Brain microvascular endothelial cell (primary cell): ENCODE measurements at regions not wholly inside any gene's neighbourhood (a gene's known extent, or its start where the extent isn't known, plus 50 kb on each side); places are given as distances from the start of the nearest gene placed in this dataset.

ENCODE experiments used
- DNase-seq: peaks from one replicate; pipeline ENCODE4 v3.0.0-alpha.2; 2020
- H3K27ac ChIP-seq: fragments of 250-450 bp; sonication (Bioruptor Pico); 2 replicates; pipeline ENCODE4 v1.5.1; 2020; ENCODE audit warnings: mild to moderate bottlenecking, moderate library complexity
- H3K27me3 ChIP-seq: fragments of 250-450 bp; sonication (Bioruptor Pico); replicated peaks from 2 replicates; pipeline ENCODE4 v1.5.1; 2020; ENCODE audit warnings: mild to moderate bottlenecking
- H3K36me3 ChIP-seq: fragments of 250-450 bp; sonication (Bioruptor Pico); replicated peaks from 2 replicates; pipeline ENCODE4 v1.5.1; 2020; ENCODE audit warnings: mild to moderate bottlenecking
- H3K4me3 ChIP-seq: 2 replicates; pipeline ENCODE4 v1.5.1; 2011; ENCODE audit warnings: low read depth, mild to moderate bottlenecking, control low read depth, low read length, moderate library complexity
- in situ Hi-C: cut with HindIII; loops from 2 replicates; pipeline ENCODE4 v1.10.0; 2017; ENCODE audit warnings: low sequenced_read_pairs, low pct_ligation_motif_present
- TF ChIP-seq, protein P1 (sequence below): IDR thresholded peaks from 2 replicates; pipeline ENCODE4 v1.5.1; 2011; ENCODE audit warnings: low read depth, mild to moderate bottlenecking, moderate library complexity, low read length, control low read depth, inconsistent platforms; ENCODE audit errors: missing control alignments

DNA sequence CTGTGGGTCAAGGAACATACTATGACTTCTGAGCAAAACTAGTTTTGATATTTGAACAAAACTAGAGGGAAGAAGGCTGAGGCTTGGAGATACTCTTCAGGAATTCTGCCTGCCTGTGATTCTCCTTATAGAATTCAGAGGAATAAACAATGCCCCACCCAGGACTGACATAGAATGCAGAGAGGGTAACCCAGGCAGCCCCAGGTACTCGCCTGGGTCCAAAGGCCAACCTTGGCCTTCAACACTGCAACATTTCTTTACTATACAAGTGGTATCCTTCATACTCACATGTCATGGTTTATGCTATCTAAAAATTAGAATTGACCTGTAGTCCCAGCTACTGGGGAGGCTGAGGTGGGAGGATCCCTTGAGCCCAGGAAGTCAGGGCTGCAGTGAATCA, 217.0 kb upstream of the FOXN3 start:
- TF ChIP-seq, protein P1, sequence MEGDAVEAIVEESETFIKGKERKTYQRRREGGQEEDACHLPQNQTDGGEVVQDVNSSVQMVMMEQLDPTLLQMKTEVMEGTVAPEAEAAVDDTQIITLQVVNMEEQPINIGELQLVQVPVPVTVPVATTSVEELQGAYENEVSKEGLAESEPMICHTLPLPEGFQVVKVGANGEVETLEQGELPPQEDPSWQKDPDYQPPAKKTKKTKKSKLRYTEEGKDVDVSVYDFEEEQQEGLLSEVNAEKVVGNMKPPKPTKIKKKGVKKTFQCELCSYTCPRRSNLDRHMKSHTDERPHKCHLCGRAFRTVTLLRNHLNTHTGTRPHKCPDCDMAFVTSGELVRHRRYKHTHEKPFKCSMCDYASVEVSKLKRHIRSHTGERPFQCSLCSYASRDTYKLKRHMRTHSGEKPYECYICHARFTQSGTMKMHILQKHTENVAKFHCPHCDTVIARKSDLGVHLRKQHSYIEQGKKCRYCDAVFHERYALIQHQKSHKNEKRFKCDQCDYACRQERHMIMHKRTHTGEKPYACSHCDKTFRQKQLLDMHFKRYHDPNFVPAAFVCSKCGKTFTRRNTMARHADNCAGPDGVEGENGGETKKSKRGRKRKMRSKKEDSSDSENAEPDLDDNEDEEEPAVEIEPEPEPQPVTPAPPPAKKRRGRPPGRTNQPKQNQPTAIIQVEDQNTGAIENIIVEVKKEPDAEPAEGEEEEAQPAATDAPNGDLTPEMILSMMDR: no peak
- in situ Hi-C loops: no loop called here
- no peak overlapping the region for H3K27ac ChIP-seq
- H3K27me3 ChIP-seq: no peaks in the 10 kb centered on the region
- no peaks in the 10 kb centered on the region for H3K36me3 ChIP-seq
- no peak for DNase-seq
- no peak overlapping the region for H3K4me3 ChIP-seq

DNA sequence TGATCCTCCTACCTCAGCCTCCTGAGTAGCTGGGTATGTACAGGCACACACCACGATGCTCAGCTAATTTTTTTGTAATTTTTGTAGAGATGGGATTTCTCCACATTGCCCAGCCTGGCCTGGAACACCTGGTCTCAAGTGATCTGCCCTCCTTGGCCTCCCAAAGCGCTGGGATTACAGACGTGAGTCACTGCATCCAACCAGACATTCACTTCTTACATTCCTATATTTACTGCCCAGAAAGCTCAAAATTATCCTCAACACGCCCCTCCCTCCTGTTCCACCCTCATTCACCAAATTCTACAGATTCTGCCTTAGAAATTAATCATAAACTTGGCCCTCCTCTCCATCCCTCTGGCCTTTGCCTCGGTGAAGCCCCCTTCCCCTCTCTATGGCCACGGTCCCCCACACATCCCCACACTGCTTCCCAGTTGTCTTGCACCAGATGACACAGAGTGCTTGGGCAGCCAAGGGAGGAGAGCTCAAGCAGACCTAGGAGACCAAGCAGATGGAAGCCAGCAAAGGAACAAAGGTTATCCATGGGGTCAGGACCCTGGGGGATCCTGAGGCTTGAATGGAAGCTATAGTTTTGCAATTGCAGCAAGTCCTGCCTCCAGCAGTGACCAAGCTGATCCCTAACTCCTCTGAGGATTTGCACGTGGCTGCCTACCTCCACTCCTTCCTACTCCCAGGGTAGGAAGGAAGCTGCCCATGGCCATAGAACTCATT, 213.2 kb upstream of the FOXN3 start:
- Histone ChIP-seq H3K36me3 (no peaks in the 10 kb centered on the region), H3K27me3 (no peaks in the 10 kb centered on the region), H3K27ac (peak overlapping the region; percentile 94), H3K4me3 (no peak overlapping the region)
- TF ChIP-seq, protein P1: no peak
- DNase-seq: no peak
- in situ Hi-C loops: no loop called here

DNA sequence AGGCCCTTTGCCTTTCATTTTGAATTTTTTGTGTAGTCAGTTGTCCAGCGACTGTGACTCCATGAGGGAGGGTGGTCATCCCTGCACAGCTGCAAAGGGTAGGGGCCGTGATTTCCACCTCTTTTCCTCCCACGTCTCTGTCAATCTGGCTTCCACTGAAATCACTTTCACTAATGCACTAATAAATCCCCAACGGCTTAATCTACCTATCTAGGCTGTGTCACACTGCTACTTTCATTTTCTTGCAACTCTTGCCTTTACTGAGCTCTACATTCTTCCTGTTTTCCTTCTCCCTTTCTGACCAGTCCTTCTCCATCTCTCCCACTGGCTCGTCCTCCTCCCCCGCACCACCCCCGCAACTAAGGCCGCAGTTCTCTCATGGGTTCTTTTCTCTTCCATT, 212.3 kb upstream of the FOXN3 start:
- Histone ChIP-seq H3K4me3 (no peak overlapping the region), H3K27me3 (no peaks in the 10 kb centered on the region), H3K27ac (no peak overlapping the region), H3K36me3 (no peaks in the 10 kb centered on the region)
- TF ChIP-seq, protein P1: no peak
- DNase-seq: no peak
- in situ Hi-C loops: no loop called here

DNA sequence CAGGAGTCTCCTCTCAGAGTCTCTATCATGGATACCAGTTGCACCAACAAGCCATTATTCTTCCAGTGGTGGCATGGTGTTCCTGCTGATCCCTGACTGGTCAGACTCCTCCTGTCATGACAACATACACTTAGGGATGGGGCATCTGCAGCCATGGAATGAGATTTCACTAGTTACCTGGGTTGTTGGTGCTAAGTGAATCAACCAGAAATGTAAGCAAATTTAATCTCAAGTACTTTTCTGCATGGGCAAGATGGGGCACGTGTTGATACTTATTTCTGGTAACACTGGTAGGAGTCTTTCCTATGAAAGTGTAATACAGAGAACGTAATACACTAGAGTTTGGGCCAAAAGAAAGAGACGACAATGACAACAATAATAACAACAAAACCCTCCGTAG, 211.5 kb upstream of the FOXN3 start:
- no peak for DNase-seq
- TF ChIP-seq, protein P1: no peak
- in situ Hi-C loops: no loop called here
- H3K27me3 ChIP-seq: no peaks in the 10 kb centered on the region
- H3K4me3 ChIP-seq: no peak overlapping the region
- H3K36me3 ChIP-seq: no peaks in the 10 kb centered on the region
- no peak overlapping the region for H3K27ac ChIP-seq

DNA sequence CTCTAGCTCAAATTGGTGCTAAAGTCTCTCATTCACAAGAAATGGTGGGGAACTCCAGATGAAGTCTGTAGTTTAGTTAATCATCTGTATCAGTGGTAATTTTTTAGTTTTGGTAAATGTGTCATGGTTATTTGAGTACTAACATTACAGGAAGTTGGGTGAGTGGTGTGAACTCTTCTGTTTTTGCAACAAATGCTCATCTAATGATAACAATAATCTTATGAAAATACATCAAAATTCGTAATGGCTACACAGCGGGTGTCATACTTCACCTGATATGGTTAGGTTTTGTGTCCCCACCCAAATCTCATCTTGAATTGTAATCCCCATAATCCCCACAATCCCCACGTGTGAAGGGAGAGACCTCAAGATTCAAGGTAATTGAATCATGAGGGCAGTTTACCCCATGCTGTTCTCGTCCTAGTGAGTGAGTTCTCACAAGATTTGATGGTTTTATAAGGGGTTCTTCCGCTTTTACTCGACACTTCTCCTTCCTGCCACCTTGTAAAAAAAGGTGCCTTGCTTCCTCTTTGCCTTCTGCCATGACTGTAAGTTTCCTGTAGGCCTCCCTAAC, 209.3 kb upstream of the FOXN3 start:
- DNase-seq: no peak
- in situ Hi-C loops: no loop called here
- H3K36me3 ChIP-seq: no peaks in the 10 kb centered on the region
- no peak overlapping the region for H3K27ac ChIP-seq
- no peaks in the 10 kb centered on the region for H3K27me3 ChIP-seq
- TF ChIP-seq, protein P1: no peak
- H3K4me3 ChIP-seq: no peak overlapping the region
